T-cell (primary cell): ENCODE measurements at regions not wholly inside any gene's neighbourhood (a gene's known extent, or its start where the extent isn't known, plus 50 kb on each side); places are given as distances from the start of the nearest gene placed in this dataset.

Experiments
- ATAC-seq, 4 experiments: fragments of 200-7000 bp in 3 of 4; fragments of 150-1000 bp in 1 of 4; cut with Tn5 transposase; replicated peaks in 1 of 4; 1 replicate in 3 of 4; 2 replicates in 1 of 4; pipeline ENCODE4 v1.10.0; 2021; ENCODE audit warnings: moderate library complexity in 3 of 4, mild to moderate bottlenecking in 2 of 4, moderate number of reproducible peaks in 1 of 4
- CTCF ChIA-PET, 2 donors: fragments of 300-600 bp; sonication (Branson Sonifier 250); formaldehyde crosslinking; loops; one replicate each; lab custom pipeline; 2022; ENCODE audit warnings: antibody characterized with exemption in 2 of 2; lab: Charles Lee
- POLR2A ChIA-PET, 2 donors: fragments of 300-600 bp; sonication (Branson Sonifier 250); formaldehyde crosslinking; loops; one replicate each; lab custom pipeline; 2022; ENCODE audit warnings: antibody characterized with exemption in 2 of 2; lab: Charles Lee
- DNase-seq, 35 experiments: peaks; one replicate each; pipeline versions ENCODE4 v3.0.0 to v3.0.0-alpha.2; 2013 to 2023
- H3K27ac ChIP-seq: one replicate; pipeline ENCODE4 v1.5.1; 2013; ENCODE audit warnings: low read length
- H3K27me3 ChIP-seq, 2 experiments: replicated peaks in 1 of 2; 1 replicate in 1 of 2; 2 replicates in 1 of 2; pipeline versions ENCODE4 v1.6.1 to v1.7.0; 2013; ENCODE audit warnings: low read length in 1 of 2, mixed read lengths in 1 of 2; ENCODE audit not compliant: control insufficient read depth in 2 of 2, insufficient read depth in 2 of 2; ENCODE audit errors: extremely low read depth in 1 of 2
- H3K36me3 ChIP-seq, 2 donors: 1 replicate in 1 of 2; 2 replicates in 1 of 2; pipeline versions ENCODE4 v1.6.1 to v1.7.0; 2013; ENCODE audit warnings: low read length in 1 of 2; ENCODE audit not compliant: control insufficient read depth in 2 of 2, insufficient read depth in 1 of 2; ENCODE audit errors: extremely low read depth in 1 of 2
- H3K4me1 ChIP-seq, 2 experiments: 1 replicate in 1 of 2; 2 replicates in 1 of 2; pipeline versions ENCODE4 v1.6.1 to v1.7.0; 2013; ENCODE audit warnings: low read length in 2 of 2, mixed read lengths in 1 of 2; ENCODE audit not compliant: insufficient read depth in 2 of 2, control insufficient read depth in 1 of 2; ENCODE audit errors: extremely low read depth in 1 of 2
- H3K4me3 ChIP-seq, 2 donors: 1 replicate in 1 of 2; 2 replicates in 1 of 2; pipeline versions ENCODE4 v1.5.1 to v1.7.0; 2013; ENCODE audit warnings: mild to moderate bottlenecking in 2 of 2, low read length in 1 of 2, moderate library complexity in 1 of 2; ENCODE audit not compliant: control insufficient read depth in 1 of 2; ENCODE audit errors: extremely low read depth in 1 of 2
- H3K9me3 ChIP-seq: 2 replicates; pipeline ENCODE4 v1.7.0; 2013
- H3K27ac Mint-ChIP-seq, 2 donors: one replicate each; pipeline ENCODE4 v1.8.0; 2020 to 2021; ENCODE audit warnings: mild to moderate bottlenecking in 2 of 2, mixed read lengths in 2 of 2
- H3K27me3 Mint-ChIP-seq, 2 donors: one replicate each; pipeline ENCODE4 v1.8.0; 2021 to 2022; ENCODE audit warnings: mixed read lengths in 2 of 2
- H3K36me3 Mint-ChIP-seq: one replicate; pipeline ENCODE4 v1.8.0; 2021; ENCODE audit warnings: mixed read lengths
- H3K4me1 Mint-ChIP-seq, 3 donors: one replicate each; pipeline ENCODE4 v1.8.0; 2020 to 2022; ENCODE audit warnings: mixed read lengths in 3 of 3, mild to moderate bottlenecking in 1 of 3
- H3K4me3 Mint-ChIP-seq, 3 donors: one replicate each; pipeline ENCODE4 v1.8.0; 2020 to 2022; ENCODE audit warnings: mild to moderate bottlenecking in 3 of 3, mixed read lengths in 3 of 3, moderate library complexity in 3 of 3
- H3K9me3 Mint-ChIP-seq, 3 donors: one replicate each; pipeline ENCODE4 v1.8.0; 2020 to 2022; ENCODE audit warnings: mixed read lengths in 3 of 3
- WGBS: methylation state at CpG from one replicate; pipeline ENCODE4 v1.1.5; 2013; ENCODE audit warnings: missing lambda C conversion rate; ENCODE audit not compliant: insufficient coverage; 5-methylcytosine and 5-hydroxymethylcytosine counted together

DNA sequence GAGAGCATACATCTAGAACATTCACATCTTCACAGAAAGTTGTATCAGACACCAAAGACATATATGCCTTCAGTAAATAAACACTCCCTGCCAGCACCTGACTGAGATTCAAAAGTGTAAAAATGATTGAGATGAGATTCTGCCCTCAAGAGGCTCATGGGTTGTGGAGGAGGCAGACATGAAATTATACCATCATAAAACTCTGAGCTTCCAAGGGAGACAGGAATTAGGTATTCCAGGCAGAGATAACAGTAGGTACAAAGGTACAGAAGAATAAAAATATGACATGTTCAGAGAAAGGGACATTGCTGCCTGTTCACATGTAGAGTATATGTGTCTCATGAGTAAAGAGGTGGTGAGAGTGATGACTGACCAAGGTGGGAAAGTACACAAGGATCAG lies 322.3 kb downstream of the OSR1 start:
- no peak overlapping the region for H3K27ac Mint-ChIP-seq
- H3K9me3 Mint-ChIP-seq, result no peaks in the 10 kb centered on the region
- no peak overlapping the region for H3K27ac ChIP-seq
- peaks cover 4% of the 10 kb centered on the region for H3K36me3 Mint-ChIP-seq
- CTCF ChIA-PET, result no interaction called here
- POLR2A ChIA-PET, result no interaction called here
- no peak for ATAC-seq
- no peaks in the 10 kb centered on the region for H3K4me1 ChIP-seq
- no peaks in the 10 kb centered on the region for H3K27me3 ChIP-seq
- H3K9me3 ChIP-seq, result no peaks in the 10 kb centered on the region
- no peaks in the 10 kb centered on the region for H3K4me1 Mint-ChIP-seq
- H3K4me3 Mint-ChIP-seq, result no peak overlapping the region
- H3K27me3 Mint-ChIP-seq, result no peaks in the 10 kb centered on the region
- DNase-seq, result no peak
- H3K4me3 ChIP-seq, result no peak overlapping the region
- no peaks in the 10 kb centered on the region for H3K36me3 ChIP-seq

GRCh38 chr2:19035238-19035637 lies 323.2 kb downstream of the OSR1 start:
- no peak for DNase-seq
- H3K9me3 ChIP-seq, result no peaks in the 10 kb centered on the region
- H3K27me3 ChIP-seq, result no peaks in the 10 kb centered on the region
- H3K4me3 Mint-ChIP-seq, result no peak overlapping the region
- WGBS, result 64% methylated on average over 2 of the region's 3 CpGs
- H3K27me3 Mint-ChIP-seq, result no peaks in the 10 kb centered on the region
- POLR2A ChIA-PET, result no interaction called here
- H3K4me1 Mint-ChIP-seq, result no peaks in the 10 kb centered on the region
- H3K4me1 ChIP-seq, result no peaks in the 10 kb centered on the region
- H3K36me3 ChIP-seq, result no peaks in the 10 kb centered on the region
- no peak overlapping the region for H3K4me3 ChIP-seq
- H3K27ac Mint-ChIP-seq, result no peak overlapping the region
- no peaks in the 10 kb centered on the region for H3K9me3 Mint-ChIP-seq
- H3K36me3 Mint-ChIP-seq, result peaks cover 4% of the 10 kb centered on the region
- CTCF ChIA-PET, result no interaction called here
- no peak overlapping the region for H3K27ac ChIP-seq
- ATAC-seq, result no peak

DNA sequence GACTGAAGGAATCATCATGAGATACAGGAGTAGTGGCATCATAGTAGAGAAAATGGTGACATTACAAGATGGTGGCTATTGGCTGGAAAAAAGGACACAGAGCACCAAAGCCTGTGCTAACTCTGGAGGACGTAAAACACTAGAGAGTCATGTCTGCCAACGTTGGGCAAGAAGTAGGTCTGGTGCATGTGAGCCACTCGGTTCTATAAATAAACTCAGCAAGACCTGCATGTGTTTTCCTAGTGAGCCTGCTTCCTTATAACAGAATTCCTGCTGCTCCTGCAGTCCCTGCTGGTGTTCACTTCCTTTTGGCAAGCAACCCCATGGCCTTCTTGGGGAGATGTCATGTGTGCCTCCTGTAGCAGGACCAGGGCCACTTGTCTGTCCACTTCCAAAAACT lies 325.2 kb downstream of the OSR1 start:
- no peak overlapping the region for H3K27ac ChIP-seq
- no peak overlapping the region for H3K4me3 Mint-ChIP-seq
- POLR2A ChIA-PET, result no interaction called here
- H3K36me3 Mint-ChIP-seq, result peaks cover 4% of the 10 kb centered on the region
- no peaks in the 10 kb centered on the region for H3K27me3 Mint-ChIP-seq
- H3K4me3 ChIP-seq, result no peak overlapping the region
- H3K9me3 ChIP-seq, result no peaks in the 10 kb centered on the region
- no peaks in the 10 kb centered on the region for H3K9me3 Mint-ChIP-seq
- DNase-seq (no peak), ATAC-seq (no peak)
- no peak overlapping the region for H3K27ac Mint-ChIP-seq
- no peaks in the 10 kb centered on the region for H3K4me1 Mint-ChIP-seq
- 89% methylated on average over 3 of the region's 3 CpGs for WGBS
- CTCF ChIA-PET, result no interaction called here
- no peaks in the 10 kb centered on the region for H3K27me3 ChIP-seq
- H3K36me3 ChIP-seq, result no peaks in the 10 kb centered on the region
- H3K4me1 ChIP-seq, result no peaks in the 10 kb centered on the region

DNA sequence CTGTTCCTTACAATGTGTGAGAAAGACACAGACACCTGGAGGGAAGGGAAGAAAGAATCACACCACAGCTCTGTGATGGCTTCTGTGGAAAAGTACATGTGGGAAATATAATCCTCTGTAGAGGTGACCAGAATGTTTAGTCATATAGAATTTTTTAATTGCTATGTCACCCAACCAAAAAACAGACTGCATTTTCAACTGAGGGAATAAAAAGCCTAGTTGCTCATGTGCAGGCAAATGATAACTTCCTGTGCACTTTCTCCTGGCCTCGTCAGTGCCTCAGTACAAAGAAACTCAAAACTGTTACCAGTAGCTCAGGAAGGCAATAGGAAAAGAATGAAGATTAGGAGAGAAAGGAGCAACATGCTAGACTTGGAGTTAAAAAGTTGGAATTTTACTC lies 326.8 kb downstream of the OSR1 start:
- Mint-ChIP-seq H3K27ac (no peak overlapping the region), H3K4me1 (no peaks in the 10 kb centered on the region), H3K4me3 (no peak overlapping the region), H3K9me3 (no peaks in the 10 kb centered on the region), H3K27me3 (no peaks in the 10 kb centered on the region), H3K36me3 (peaks cover 4% of the 10 kb centered on the region)
- Histone ChIP-seq H3K27me3 (no peaks in the 10 kb centered on the region), H3K4me1 (no peaks in the 10 kb centered on the region), H3K9me3 (no peaks in the 10 kb centered on the region), H3K4me3 (no peak overlapping the region), H3K36me3 (no peaks in the 10 kb centered on the region), H3K27ac (no peak overlapping the region)
- no CpG with 5 or more reads among the region's 1 CpG for WGBS
- ChIA-PET CTCF (no interaction called here), POLR2A (no interaction called here)
- no peak for ATAC-seq
- no peak for DNase-seq

DNA sequence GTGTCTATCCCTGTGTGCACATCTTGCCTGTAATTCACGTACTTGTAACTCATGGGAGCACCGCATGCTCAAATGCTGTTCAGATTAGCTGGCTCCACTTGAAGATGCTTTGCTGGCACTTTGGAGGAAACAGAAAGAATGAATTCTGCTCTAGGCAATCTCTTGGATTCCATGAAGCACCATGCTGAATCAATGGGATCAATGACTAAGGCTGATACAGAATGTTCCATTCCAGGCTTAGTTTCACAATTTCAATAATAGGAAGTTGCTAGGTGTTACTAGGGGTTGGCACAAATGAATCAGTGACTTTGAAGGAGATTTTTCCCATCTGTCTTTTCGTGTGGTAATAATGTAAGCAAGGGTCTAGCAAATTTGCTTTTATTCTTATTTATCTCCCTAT lies 328.8 kb downstream of the OSR1 start:
- no peak overlapping the region for H3K27ac ChIP-seq
- peaks cover 4% of the 10 kb centered on the region for H3K36me3 Mint-ChIP-seq
- no peak overlapping the region for H3K27ac Mint-ChIP-seq
- H3K27me3 Mint-ChIP-seq, result no peaks in the 10 kb centered on the region
- ChIA-PET CTCF (no interaction called here), POLR2A (no interaction called here)
- no peaks in the 10 kb centered on the region for H3K4me1 ChIP-seq
- H3K4me3 Mint-ChIP-seq, result no peak overlapping the region
- H3K9me3 Mint-ChIP-seq, result no peaks in the 10 kb centered on the region
- H3K36me3 ChIP-seq, result no peaks in the 10 kb centered on the region
- no peak overlapping the region for H3K4me3 ChIP-seq
- no peaks in the 10 kb centered on the region for H3K9me3 ChIP-seq
- no peaks in the 10 kb centered on the region for H3K4me1 Mint-ChIP-seq
- H3K27me3 ChIP-seq, result no peaks in the 10 kb centered on the region
- ATAC-seq, result no peak
- 93% methylated on average over 2 of the region's 3 CpGs for WGBS
- no peak for DNase-seq

- ChIA-PET CTCF (no interaction called here), POLR2A (no interaction called here)
- no peaks in the 10 kb centered on the region for H3K36me3 ChIP-seq
- DNase-seq, result no peak
- no peak for ATAC-seq
- Mint-ChIP-seq H3K27me3 (no peaks in the 10 kb centered on the region), H3K4me1 (no peaks in the 10 kb centered on the region), H3K27ac (no peak overlapping the region), H3K36me3 (peaks cover 4% of the 10 kb centered on the region), H3K4me3 (no peak overlapping the region), H3K9me3 (no peaks in the 10 kb centered on the region)
- no CpG with 5 or more reads among the region's 12 CpGs for WGBS
- no peaks in the 10 kb centered on the region for H3K4me1 ChIP-seq
- no peak overlapping the region for H3K4me3 ChIP-seq
- H3K27ac ChIP-seq, result no peak overlapping the region
- H3K27me3 ChIP-seq, result no peaks in the 10 kb centered on the region
- no peaks in the 10 kb centered on the region for H3K9me3 ChIP-seq
These were observed 329.6 kb downstream of the OSR1 start for GRCh38 chr2:19028587-19029375.

- ChIA-PET CTCF (no interaction called here), POLR2A (no interaction called here)
- Mint-ChIP-seq H3K27me3 (no peaks in the 10 kb centered on the region), H3K4me3 (no peak overlapping the region), H3K36me3 (peaks cover 3% of the 10 kb centered on the region), H3K27ac (no peak overlapping the region), H3K4me1 (no peaks in the 10 kb centered on the region), H3K9me3 (no peaks in the 10 kb centered on the region)
- H3K4me1 ChIP-seq, result no peaks in the 10 kb centered on the region
- H3K27me3 ChIP-seq, result no peaks in the 10 kb centered on the region
- ATAC-seq (no peak), DNase-seq (no peak)
- H3K9me3 ChIP-seq, result no peaks in the 10 kb centered on the region
- WGBS, result 90% methylated on average over 3 of the region's 5 CpGs
- H3K4me3 ChIP-seq, result no peak overlapping the region
- H3K27ac ChIP-seq, result no peak overlapping the region
- no peaks in the 10 kb centered on the region for H3K36me3 ChIP-seq
These were observed 330.8 kb downstream of the OSR1 start for GRCh38 chr2:19027626-19028025.
